ENCODE measurements at regions not wholly inside any gene's neighbourhood (a gene's known extent, or its start where the extent isn't known, plus 50 kb on each side); places are given as distances from the start of the nearest gene placed in this dataset.

GRCh38 chr1:36585569-36586548 lies 103.1 kb upstream of the CSF3R start:
- dilution Hi-C loops (cut with HindIII; ENCODE audit: low sequenced_read_pairs, unreplicated experiment) (no loop called here), in situ Hi-C loops (cut with MboI; ENCODE audit: low sequenced_read_pairs) (loop anchor here (25.0 kb wide), 1 partner anchor 726 kb away; no protein-coding TSS in a partner anchor)
- DNase-seq, result no peak
- TF ChIP-seq RAD21 (IDR thresholded peaks at IDR 0.05; ENCODE audit: low read length) (no peak), MAFK (IDR thresholded peaks at IDR 0.05; ENCODE audit: low read depth, low read length) (no peak), FOS (IDR thresholded peaks at IDR 0.05; ENCODE audit: low read depth, low read length) (no peak), SMC3 (IDR thresholded peaks at IDR 0.05; ENCODE audit: low read depth, low read length) (no peak), MXI1 (IDR thresholded peaks at IDR 0.05; ENCODE audit: borderline replicate concordance, low read depth, low read length) (no peak), POLR2A (IDR thresholded peaks at IDR 0.05; ENCODE audit: low read depth, low read length) (no peak), USF2 (IDR thresholded peaks at IDR 0.05; ENCODE audit: low read depth, low read length) (no peak), NFE2L2 (IDR thresholded peaks at IDR 0.05; ENCODE audit: low read depth, low read length) (no peak), RCOR1 (IDR thresholded peaks at IDR 0.05; ENCODE audit: insufficient replicate concordance, low read length) (no peak), CEBPB (IDR thresholded peaks at IDR 0.05; ENCODE audit: low read depth, low read length) (no peak), ELK1 (IDR thresholded peaks at IDR 0.05; ENCODE audit: borderline replicate concordance, low read depth, low read length) (no peak), CTCF (conservative IDR thresholded peaks at IDR 0.05; ENCODE audit: low read depth, low read length) (no peak), CHD1 (IDR thresholded peaks at IDR 0.05; ENCODE audit: low read depth, low read length) (no peak), MAZ (IDR thresholded peaks at IDR 0.05; ENCODE audit: borderline replicate concordance, low read depth, low read length) (no peak)

More at GRCh38 chr1:36585569-36586548, 103.1 kb upstream of the CSF3R start:
- Histone ChIP-seq H3K18ac (ENCODE audit: low read depth, low read length) (no peak overlapping the region), H3K23ac (ENCODE audit: low read depth, low read length) (no peak overlapping the region), H3K14ac (replicated peaks; ENCODE audit: low read depth, low read length) (no peak overlapping the region), H3K79me1 (ENCODE audit: low read depth in 1 of 2, low read length in 2 of 2) (no peaks in the 10 kb centered on the region), H3K4me3 (ENCODE audit: insufficient read depth, low read depth, low read length) (no peak overlapping the region), H4K91ac (ENCODE audit: insufficient read depth, low read depth, low read length) (no peak overlapping the region), H3K4ac (ENCODE audit: low read depth, low read length) (no peak overlapping the region), H3K36me3 (ENCODE audit: control insufficient read depth, insufficient read depth, low read length) (no peaks in the 10 kb centered on the region), H3K9ac (ENCODE audit: low read depth, low read length) (no peak overlapping the region), H3K56ac (ENCODE audit: extremely low read depth, insufficient read depth, low read length) (no peak overlapping the region), H2BK120ac (ENCODE audit: low read depth, low read length) (no peak overlapping the region), H4K5ac (ENCODE audit: low read depth, low read length) (no peak overlapping the region), H3K27ac (ENCODE audit: insufficient read depth, low read length) (no peak overlapping the region), H2BK20ac (ENCODE audit: low read depth, low read length) (no peak overlapping the region), H2AK9ac (replicated peaks; ENCODE audit: low read depth, low read length, poor library complexity) (no peak overlapping the region), H4K20me1 (ENCODE audit: insufficient read depth, low read length) (no peaks in the 10 kb centered on the region), H3K27me3 (ENCODE audit: control insufficient read depth, insufficient read depth, low read length) (peaks cover 20% of the 10 kb centered on the region), H2BK15ac (ENCODE audit: low read depth, low read length) (no peak overlapping the region), H2AFZ (replicated peaks; ENCODE audit: low read length, poor library complexity) (peak overlapping the region; percentile 21), H3K9me3 (ENCODE audit: control insufficient read depth, insufficient read depth, low read length) (no peaks in the 10 kb centered on the region), H3K4me2 (ENCODE audit: low read depth, low read length) (no peak overlapping the region), H2AK5ac (ENCODE audit: low read depth, low read length) (no peak overlapping the region), H3K4me1 (ENCODE audit: control insufficient read depth, insufficient read depth, low read length) (no peaks in the 10 kb centered on the region), H3K9me1 (ENCODE audit: insufficient read depth, low read length) (no peaks in the 10 kb centered on the region), H2BK5ac (ENCODE audit: low read depth, low read length, poor library complexity, severe bottlenecking) (no peak overlapping the region), H4K8ac (ENCODE audit: low read depth in 2 of 2, low read length in 2 of 2) (no peak overlapping the region)
- ChIA-PET CTCF (interaction anchor here (0.8 to 2.1 kb wide), 2 partner anchors 10 to 309 kb away, joined by 3 to 6 read pairs; no protein-coding TSS in a partner anchor), POLR2A (ENCODE audit: unreplicated experiment) (no interaction called here)
- WGBS, 2 experiments (ENCODE audit: extremely low coverage in 2 of 2, insufficient read length in 1 of 2), result 26% methylated on average over 10 of the region's 24 CpGs; no CpG with 5 or more reads in 1 of the 2 experiments
- intact Hi-C loops (cut with micrococcal nuclease), result no loop called here
- ATAC-seq (ENCODE audit: low read depth), result no peak
- no TSS peak for BruUV-seq (replicated peaks)

Measured in IMR-90 (cell line).